DOHH2 (cell line): ENCODE measurements at regions not wholly inside any gene's neighbourhood (a gene's known extent, or its start where the extent isn't known, plus 50 kb on each side); places are given as distances from the start of the nearest gene placed in this dataset.

Source experiments
- EZH2phosphoT487 ChIP-seq: fragments of 200-600 bp; sonication (generic); IDR thresholded peaks from 2 replicates; pipeline ENCODE4 v1.6.1; 2017; ENCODE audit warnings: borderline replicate concordance, mild to moderate bottlenecking, antibody characterized with exemption, low read length, moderate library complexity, mixed read lengths
- TF ChIP-seq, protein P1 (sequence below): fragments of 200-600 bp; sonication (generic); IDR thresholded peaks from one replicate; pipeline ENCODE4 v1.5.1; 2014; ENCODE audit warnings: antibody characterized with exemption, mild to moderate bottlenecking, low read depth, low read length; ENCODE audit not compliant: poor library complexity, severe bottlenecking

DNA sequence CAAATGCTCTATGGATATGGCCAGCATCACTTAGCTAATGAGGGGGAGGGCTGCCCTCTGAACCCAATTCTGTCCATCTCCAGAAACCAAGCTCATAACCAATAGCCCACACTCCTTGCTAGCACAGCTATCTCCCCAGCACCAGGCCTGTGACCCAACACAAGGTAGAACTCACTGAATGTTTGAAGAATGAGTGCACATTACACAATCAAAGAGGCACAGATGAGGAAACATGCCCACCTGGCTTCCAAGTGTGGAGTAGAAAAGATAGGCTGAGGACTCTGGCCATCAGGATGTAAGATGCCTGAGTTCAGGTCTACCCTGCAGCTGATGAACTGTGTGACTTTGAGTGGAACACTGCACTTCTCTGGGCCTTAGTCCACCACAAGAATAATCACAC lies 268.4 kb downstream of the BCL11B start:
- TF ChIP-seq, protein P1, sequence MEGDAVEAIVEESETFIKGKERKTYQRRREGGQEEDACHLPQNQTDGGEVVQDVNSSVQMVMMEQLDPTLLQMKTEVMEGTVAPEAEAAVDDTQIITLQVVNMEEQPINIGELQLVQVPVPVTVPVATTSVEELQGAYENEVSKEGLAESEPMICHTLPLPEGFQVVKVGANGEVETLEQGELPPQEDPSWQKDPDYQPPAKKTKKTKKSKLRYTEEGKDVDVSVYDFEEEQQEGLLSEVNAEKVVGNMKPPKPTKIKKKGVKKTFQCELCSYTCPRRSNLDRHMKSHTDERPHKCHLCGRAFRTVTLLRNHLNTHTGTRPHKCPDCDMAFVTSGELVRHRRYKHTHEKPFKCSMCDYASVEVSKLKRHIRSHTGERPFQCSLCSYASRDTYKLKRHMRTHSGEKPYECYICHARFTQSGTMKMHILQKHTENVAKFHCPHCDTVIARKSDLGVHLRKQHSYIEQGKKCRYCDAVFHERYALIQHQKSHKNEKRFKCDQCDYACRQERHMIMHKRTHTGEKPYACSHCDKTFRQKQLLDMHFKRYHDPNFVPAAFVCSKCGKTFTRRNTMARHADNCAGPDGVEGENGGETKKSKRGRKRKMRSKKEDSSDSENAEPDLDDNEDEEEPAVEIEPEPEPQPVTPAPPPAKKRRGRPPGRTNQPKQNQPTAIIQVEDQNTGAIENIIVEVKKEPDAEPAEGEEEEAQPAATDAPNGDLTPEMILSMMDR = no peak
- no peak for TF ChIP-seq EZH2phosphoT487
